GM23338 (cell line): ENCODE measurements at regions not wholly inside any gene's neighbourhood (a gene's known extent, or its start where the extent isn't known, plus 50 kb on each side); places are given as distances from the start of the nearest gene placed in this dataset.

Experiments used
- ATAC-seq: fragments of 200-7000 bp; cut with Tn5 transposase; 3 replicates; pipeline ENCODE4 v1.9.1; 2020
- DNase-seq: peaks from one replicate; pipeline ENCODE4 v3.0.0-alpha.2; 2015; ENCODE audit warnings: low spot score
- H2AFZ ChIP-seq: fragments of 200-600 bp; sonication (generic); 2 replicates; pipeline ENCODE4 v1.8.0; 2016; ENCODE audit warnings: antibody characterized with exemption, mild to moderate bottlenecking, moderate library complexity
- H3F3A ChIP-seq: fragments of 200-600 bp; sonication (generic); replicated peaks from 2 replicates; pipeline ENCODE4 v1.8.0; 2017; ENCODE audit warnings: antibody characterized with exemption, mixed run types, low read depth
- H3K27ac ChIP-seq: fragments of 200-600 bp; sonication (generic); 2 replicates; pipeline ENCODE4 v1.6.1; 2016; ENCODE audit warnings: low read depth
- H3K27me3 ChIP-seq: fragments of 200-600 bp; sonication (generic); 2 replicates; pipeline ENCODE4 v1.8.0; 2016; ENCODE audit warnings: mild to moderate bottlenecking, mixed run types, moderate library complexity; ENCODE audit not compliant: insufficient read depth
- H3K36me3 ChIP-seq: fragments of 200-600 bp; sonication (generic); 2 replicates; pipeline ENCODE4 v1.8.0; 2016; ENCODE audit warnings: mild to moderate bottlenecking; ENCODE audit not compliant: insufficient read depth
- H3K4me1 ChIP-seq: fragments of 200-600 bp; sonication (generic); 2 replicates; pipeline ENCODE4 v1.8.0; 2016; ENCODE audit warnings: mild to moderate bottlenecking, moderate library complexity; ENCODE audit not compliant: insufficient read depth
- H3K4me2 ChIP-seq: fragments of 200-600 bp; sonication (generic); 2 replicates; pipeline ENCODE4 v1.7.1; 2017; ENCODE audit warnings: mixed run types
- H3K4me3 ChIP-seq: fragments of 200-600 bp; sonication (generic); 2 replicates; pipeline ENCODE4 v1.6.1; 2016; ENCODE audit warnings: mixed run types
- H3K79me2 ChIP-seq: fragments of 200-600 bp; sonication (generic); replicated peaks from 2 replicates; pipeline ENCODE4 v1.8.0; 2017; ENCODE audit warnings: mild to moderate bottlenecking; ENCODE audit not compliant: insufficient read depth
- H3K9me2 ChIP-seq: fragments of 200-600 bp; sonication (generic); 2 replicates; pipeline ENCODE4 v1.8.0; 2017; ENCODE audit not compliant: insufficient read depth
- H4K20me1 ChIP-seq: fragments of 200-600 bp; sonication (generic); replicated peaks from 2 replicates; pipeline ENCODE4 v1.8.0; 2017; ENCODE audit warnings: mild to moderate bottlenecking; ENCODE audit not compliant: insufficient read depth
- H3K27ac Mint-ChIP-seq: 2 replicates; pipeline ENCODE4 v1.8.0; 2020; ENCODE audit warnings: inconsistent platforms, mild to moderate bottlenecking, moderate library complexity, mixed read lengths
- H3K27me3 Mint-ChIP-seq: 3 replicates; pipeline ENCODE4 v1.8.0; 2022; ENCODE audit warnings: low read depth, mild to moderate bottlenecking, moderate library complexity, mixed read lengths, inconsistent platforms; ENCODE audit not compliant: insufficient read depth, poor library complexity
- H3K36me3 Mint-ChIP-seq: 3 replicates; pipeline ENCODE4 v1.8.0; 2021; ENCODE audit warnings: low read depth, mild to moderate bottlenecking, inconsistent platforms, moderate library complexity, mixed read lengths
- H3K4me1 Mint-ChIP-seq: 3 replicates; pipeline ENCODE4 v1.8.0; 2020; ENCODE audit warnings: mild to moderate bottlenecking, inconsistent platforms, mixed read lengths
- H3K4me3 Mint-ChIP-seq: 3 replicates; pipeline ENCODE4 v1.8.0; 2021; ENCODE audit warnings: moderate library complexity, mild to moderate bottlenecking, inconsistent platforms, mixed read lengths
- H3K9me3 Mint-ChIP-seq: 3 replicates; pipeline ENCODE4 v1.8.0; 2020; ENCODE audit warnings: moderate library complexity, mild to moderate bottlenecking, inconsistent platforms, mixed read lengths
- CREB1 ChIP-seq: fragments of 250-450 bp; sonication (Bioruptor Pico); IDR thresholded peaks from 2 replicates; pipeline ENCODE4 v1.5.0; 2020; ENCODE audit warnings: low read depth, mild to moderate bottlenecking, moderate library complexity
- CTCF ChIP-seq, 2 experiments: fragments of 200-600 bp in 1 of 2; sonication (generic) in 1 of 2; conservative IDR thresholded peaks; 2 replicates each; pipeline versions ENCODE4 v1.5.1 to v1.6.1; 2016 to 2017; ENCODE audit warnings: antibody characterized with exemption in 2 of 2, low read depth in 2 of 2, mild to moderate bottlenecking in 2 of 2, moderate library complexity in 1 of 2
- EZH2 ChIP-seq: fragments of 200-600 bp; sonication (generic); IDR thresholded peaks from one replicate; pipeline ENCODE4 v1.8.0; 2017; ENCODE audit warnings: antibody characterized with exemption, mild to moderate bottlenecking, low read depth; ENCODE audit not compliant: unreplicated experiment
- EZH2phosphoT487 ChIP-seq: fragments of 200-600 bp; sonication (generic); IDR thresholded peaks from one replicate; pipeline ENCODE4 v1.8.1; 2018; ENCODE audit warnings: antibody characterized with exemption; ENCODE audit not compliant: unreplicated experiment
- NANOG ChIP-seq: IDR thresholded peaks from 2 replicates; pipeline ENCODE4 v1.6.1; 2016; ENCODE audit warnings: antibody characterized with exemption, borderline replicate concordance
- REST ChIP-seq: IDR thresholded peaks from one replicate; pipeline ENCODE4 v1.6.1; 2018; ENCODE audit warnings: antibody characterized with exemption; ENCODE audit not compliant: unreplicated experiment
- STAT1 ChIP-seq: IDR thresholded peaks from one replicate; pipeline ENCODE4 v1.6.1; 2016; ENCODE audit warnings: antibody characterized with exemption; ENCODE audit not compliant: unreplicated experiment
- ZNF114 ChIP-seq: fragments of 250-450 bp; sonication (Bioruptor Pico); IDR thresholded peaks from 2 replicates; pipeline ENCODE4 v1.5.0; 2020; ENCODE audit warnings: mild to moderate bottlenecking, moderate library complexity
- ZNF331 ChIP-seq: fragments of 250-450 bp; sonication (Bioruptor Pico); IDR thresholded peaks from 2 replicates; pipeline ENCODE4 v1.5.0; 2020; ENCODE audit warnings: low read depth, mild to moderate bottlenecking, moderate library complexity
- TF ChIP-seq, protein P1 (sequence below): fragments of 250-450 bp; sonication (Bioruptor Pico); IDR thresholded peaks from 2 replicates; pipeline ENCODE4 v1.5.0; 2020; ENCODE audit warnings: mild to moderate bottlenecking, moderate library complexity

DNA sequence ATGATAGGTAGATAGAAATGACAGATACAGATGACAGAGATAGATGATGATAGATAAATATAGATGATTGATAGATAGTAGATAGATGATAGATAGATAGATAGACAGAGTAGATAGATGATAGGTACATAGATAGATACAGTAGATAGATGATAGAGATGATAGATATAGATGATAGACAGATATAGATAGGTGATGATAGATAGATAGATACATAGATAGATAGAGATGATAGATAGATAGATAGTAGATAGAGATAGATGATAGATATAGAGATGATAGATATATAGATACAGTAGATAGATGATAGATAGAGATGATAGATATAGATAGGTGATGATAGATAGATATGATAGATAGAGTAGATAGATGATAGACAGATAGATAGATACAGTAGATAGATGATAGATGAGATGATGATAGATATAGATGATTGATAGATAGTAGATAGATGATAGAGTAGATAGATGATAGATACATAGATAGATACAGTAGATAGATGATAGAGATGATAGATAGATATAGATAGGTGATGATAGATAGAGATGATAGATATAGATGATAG, 95.7 kb upstream of the SMIM23 start (continued):
- TF ChIP-seq, protein P1, sequence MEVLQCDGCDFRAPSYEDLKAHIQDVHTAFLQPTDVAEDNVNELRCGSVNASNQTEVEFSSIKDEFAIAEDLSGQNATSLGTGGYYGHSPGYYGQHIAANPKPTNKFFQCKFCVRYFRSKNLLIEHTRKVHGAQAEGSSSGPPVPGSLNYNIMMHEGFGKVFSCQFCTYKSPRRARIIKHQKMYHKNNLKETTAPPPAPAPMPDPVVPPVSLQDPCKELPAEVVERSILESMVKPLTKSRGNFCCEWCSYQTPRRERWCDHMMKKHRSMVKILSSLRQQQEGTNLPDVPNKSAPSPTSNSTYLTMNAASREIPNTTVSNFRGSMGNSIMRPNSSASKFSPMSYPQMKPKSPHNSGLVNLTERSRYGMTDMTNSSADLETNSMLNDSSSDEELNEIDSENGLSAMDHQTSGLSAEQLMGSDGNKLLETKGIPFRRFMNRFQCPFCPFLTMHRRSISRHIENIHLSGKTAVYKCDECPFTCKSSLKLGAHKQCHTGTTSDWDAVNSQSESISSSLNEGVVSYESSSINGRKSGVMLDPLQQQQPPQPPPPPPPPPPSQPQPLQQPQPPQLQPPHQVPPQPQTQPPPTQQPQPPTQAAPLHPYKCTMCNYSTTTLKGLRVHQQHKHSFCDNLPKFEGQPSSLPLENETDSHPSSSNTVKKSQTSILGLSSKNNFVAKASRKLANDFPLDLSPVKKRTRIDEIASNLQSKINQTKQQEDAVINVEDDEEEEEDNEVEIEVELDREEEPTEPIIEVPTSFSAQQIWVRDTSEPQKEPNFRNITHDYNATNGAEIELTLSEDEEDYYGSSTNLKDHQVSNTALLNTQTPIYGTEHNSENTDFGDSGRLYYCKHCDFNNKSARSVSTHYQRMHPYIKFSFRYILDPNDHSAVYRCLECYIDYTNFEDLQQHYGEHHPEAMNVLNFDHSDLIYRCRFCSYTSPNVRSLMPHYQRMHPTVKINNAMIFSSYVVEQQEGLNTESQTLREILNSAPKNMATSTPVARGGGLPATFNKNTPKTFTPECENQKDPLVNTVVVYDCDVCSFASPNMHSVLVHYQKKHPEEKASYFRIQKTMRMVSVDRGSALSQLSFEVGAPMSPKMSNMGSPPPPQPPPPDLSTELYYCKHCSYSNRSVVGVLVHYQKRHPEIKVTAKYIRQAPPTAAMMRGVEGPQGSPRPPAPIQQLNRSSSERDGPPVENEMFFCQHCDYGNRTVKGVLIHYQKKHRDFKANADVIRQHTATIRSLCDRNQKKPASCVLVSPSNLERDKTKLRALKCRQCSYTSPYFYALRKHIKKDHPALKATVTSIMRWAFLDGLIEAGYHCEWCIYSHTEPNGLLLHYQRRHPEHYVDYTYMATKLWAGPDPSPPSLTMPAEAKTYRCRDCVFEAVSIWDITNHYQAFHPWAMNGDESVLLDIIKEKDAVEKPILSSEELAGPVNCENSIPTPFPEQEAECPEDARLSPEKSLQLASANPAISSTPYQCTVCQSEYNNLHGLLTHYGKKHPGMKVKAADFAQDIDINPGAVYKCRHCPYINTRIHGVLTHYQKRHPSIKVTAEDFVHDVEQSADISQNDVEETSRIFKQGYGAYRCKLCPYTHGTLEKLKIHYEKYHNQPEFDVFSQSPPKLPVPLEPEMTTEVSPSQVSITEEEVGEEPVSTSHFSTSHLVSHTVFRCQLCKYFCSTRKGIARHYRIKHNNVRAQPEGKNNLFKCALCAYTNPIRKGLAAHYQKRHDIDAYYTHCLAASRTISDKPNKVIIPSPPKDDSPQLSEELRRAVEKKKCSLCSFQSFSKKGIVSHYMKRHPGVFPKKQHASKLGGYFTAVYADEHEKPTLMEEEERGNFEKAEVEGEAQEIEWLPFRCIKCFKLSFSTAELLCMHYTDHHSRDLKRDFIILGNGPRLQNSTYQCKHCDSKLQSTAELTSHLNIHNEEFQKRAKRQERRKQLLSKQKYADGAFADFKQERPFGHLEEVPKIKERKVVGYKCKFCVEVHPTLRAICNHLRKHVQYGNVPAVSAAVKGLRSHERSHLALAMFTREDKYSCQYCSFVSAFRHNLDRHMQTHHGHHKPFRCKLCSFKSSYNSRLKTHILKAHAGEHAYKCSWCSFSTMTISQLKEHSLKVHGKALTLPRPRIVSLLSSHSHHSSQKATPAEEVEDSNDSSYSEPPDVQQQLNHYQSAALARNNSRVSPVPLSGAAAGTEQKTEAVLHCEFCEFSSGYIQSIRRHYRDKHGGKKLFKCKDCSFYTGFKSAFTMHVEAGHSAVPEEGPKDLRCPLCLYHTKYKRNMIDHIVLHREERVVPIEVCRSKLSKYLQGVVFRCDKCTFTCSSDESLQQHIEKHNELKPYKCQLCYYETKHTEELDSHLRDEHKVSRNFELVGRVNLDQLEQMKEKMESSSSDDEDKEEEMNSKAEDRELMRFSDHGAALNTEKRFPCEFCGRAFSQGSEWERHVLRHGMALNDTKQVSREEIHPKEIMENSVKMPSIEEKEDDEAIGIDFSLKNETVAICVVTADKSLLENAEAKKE (CRISPR knock-in tag) = no peak
- TF ChIP-seq EZH2 = no peak
- TF ChIP-seq CREB1 (CRISPR knock-in tag) = no peak
- TF ChIP-seq ZNF114 (CRISPR knock-in tag) = no peak
- TF ChIP-seq CTCF (conservative IDR thresholded peaks at IDR 0.05; ENCODE audit: low read depth in 2 of 2) = no peak
- no peak for TF ChIP-seq STAT1
- TF ChIP-seq ZNF331 (CRISPR knock-in tag) = no peak

GRCh38 chr5:171692107-171692506, 93.5 kb upstream of the SMIM23 start:
- no peak overlapping the region for H3K27ac ChIP-seq
- no peak overlapping the region for H3K27ac Mint-ChIP-seq
- H3K27me3 ChIP-seq = no peaks in the 10 kb centered on the region
- H3F3A ChIP-seq = no peaks in the 10 kb centered on the region
- H3K4me3 Mint-ChIP-seq = no peak overlapping the region
- H3K27me3 Mint-ChIP-seq = peaks cover 1% of the 10 kb centered on the region
- H3K4me1 ChIP-seq = no peaks in the 10 kb centered on the region
- no peaks in the 10 kb centered on the region for H3K4me1 Mint-ChIP-seq
- H3K79me2 ChIP-seq = no peaks in the 10 kb centered on the region
- no peak overlapping the region for H3K4me2 ChIP-seq
- H3K9me3 Mint-ChIP-seq = no peaks in the 10 kb centered on the region
- DNase-seq (no peak), ATAC-seq (no peak)
- no peaks in the 10 kb centered on the region for H3K36me3 ChIP-seq
- no peaks in the 10 kb centered on the region; the same call in 1 of the 2 replicates for H4K20me1 ChIP-seq
- TF ChIP-seq EZH2phosphoT487 = no peak
- TF ChIP-seq CTCF (conservative IDR thresholded peaks at IDR 0.05; ENCODE audit: low read depth in 2 of 2) = no peak
- no peak for TF ChIP-seq ZNF331 (CRISPR knock-in tag)
- TF ChIP-seq REST = no peak
- no peak for TF ChIP-seq NANOG
- H2AFZ ChIP-seq = no peak overlapping the region
- no peaks in the 10 kb centered on the region for H3K36me3 Mint-ChIP-seq
- no peak overlapping the region for H3K4me3 ChIP-seq
- H3K9me2 ChIP-seq = peaks cover 5% of the 10 kb centered on the region
